A549 (cell line): ENCODE measurements at regions not wholly inside any gene's neighbourhood (a gene's known extent, or its start where the extent isn't known, plus 50 kb on each side); places are given as distances from the start of the nearest gene placed in this dataset.

Source experiments
- ATAC-seq, 2 experiments: fragments of 200-7000 bp in 1 of 2; fragments of >200 bp in 1 of 2; cut with Nextera tagmentation in 1 of 2; cut with Tn5 transposase in 1 of 2; 3 replicates each; pipeline versions ENCODE4 v1.8.0 to v1.9.1; 2018 to 2020; ENCODE audit warnings: mild to moderate bottlenecking in 1 of 2, moderate library complexity in 1 of 2
- CTCF ChIA-PET: fragments of 300-600 bp; sonication (Branson Sonifier 250); formaldehyde crosslinking; extraction: SDS; loops from one replicate; lab custom pipeline; 2021; ENCODE audit warnings: antibody characterized with exemption, inconsistent platforms; lab: Yijun Ruan, JAX
- POLR2A ChIA-PET: fragments of 350-600 bp; formaldehyde crosslinking; extraction: SDS; loops from one replicate; lab custom pipeline; 2021; ENCODE audit warnings: antibody characterized with exemption, inconsistent platforms; lab: Yijun Ruan, JAX
- DNase-seq, 2 experiments: peaks; one replicate each; pipeline versions ENCODE4 v3.0.0 to v3.0.0-alpha.2; 2011 to 2016; ENCODE audit warnings: low read depth in 1 of 2, low spot score in 1 of 2
- FAIRE-seq: peaks from 2 replicates; lab custom pipeline; 2011; peaks lifted over from hg19 to GRCh38; lab: Jason Lieb, UNC
- H3K27ac ChIP-seq, 2 experiments: fragments of >200 bp; sonication (Bioruptor Twin); formaldehyde crosslinking; 3 replicates each; pipeline ENCODE4 v1.5.1; 2016 to 2017
- H3K4me1 ChIP-seq: fragments of >200 bp; sonication (Bioruptor Twin); formaldehyde crosslinking; 3 replicates; pipeline ENCODE4 v1.6.1; 2016
- H3K4me2 ChIP-seq: fragments of >200 bp; sonication (Bioruptor Twin); formaldehyde crosslinking; 3 replicates; pipeline ENCODE4 v1.6.1; 2016
- H3K4me3 ChIP-seq: fragments of >200 bp; sonication (Bioruptor Twin); formaldehyde crosslinking; 3 replicates; pipeline ENCODE4 v1.5.1; 2016
- H3K9me3 ChIP-seq: fragments of >200 bp; sonication (Bioruptor Twin); formaldehyde crosslinking; 3 replicates; pipeline ENCODE4 v1.6.1; 2016
- BHLHE40 ChIP-seq: IDR thresholded peaks from 2 replicates; pipeline ENCODE4 v1.6.1; 2012; ENCODE audit warnings: low read depth, low read length, inconsistent platforms
- CBX8 ChIP-seq: fragments of 200-600 bp; sonication (generic); IDR thresholded peaks from 2 replicates; pipeline ENCODE4 v1.6.1; 2016
- CEBPB ChIP-seq, 2 experiments: fragments of >200 bp in 1 of 2; sonication (Bioruptor Twin) in 1 of 2; formaldehyde crosslinking in 1 of 2; IDR thresholded peaks; 2 replicates each; pipeline ENCODE4 v1.6.1; 2012 to 2016
- CHD2 ChIP-seq: fragments of 150-350 bp; IDR thresholded peaks from 2 replicates; pipeline ENCODE4 v1.6.1; 2014; ENCODE audit warnings: low read length; ENCODE audit not compliant: partially characterized antibody
- CTCF ChIP-seq: fragments of >200 bp; sonication (Bioruptor Twin); formaldehyde crosslinking; IDR thresholded peaks from 3 replicates; pipeline ENCODE4 v1.5.1; 2016
- FOSB ChIP-seq: fragments of 250-450 bp; sonication (Bioruptor Pico); IDR thresholded peaks from 2 replicates; pipeline ENCODE4 v1.5.0; 2020; ENCODE audit warnings: mild to moderate bottlenecking, moderate library complexity
- FOSL2 ChIP-seq, 2 experiments: fragments of 450-650 bp in 1 of 2; fragments of >200 bp in 1 of 2; sonication (Bioruptor Twin) in 1 of 2; formaldehyde crosslinking; IDR thresholded peaks; 2 replicates each; pipeline versions ENCODE4 v1.5.0 to v1.6.1; 2016 to 2020; ENCODE audit warnings: mild to moderate bottlenecking in 1 of 2, moderate library complexity in 1 of 2
- FOXS1 ChIP-seq: fragments of 250-450 bp; sonication (Bioruptor Pico); IDR thresholded peaks from 2 replicates; pipeline ENCODE4 v1.5.0; 2020; ENCODE audit warnings: mild to moderate bottlenecking, moderate library complexity
- HDAC2 ChIP-seq: fragments of 200-600 bp; sonication (generic); IDR thresholded peaks from 2 replicates; pipeline ENCODE4 v1.6.1; 2016
- HEYL ChIP-seq: fragments of 250-450 bp; sonication (Bioruptor Pico); IDR thresholded peaks from 2 replicates; pipeline ENCODE4 v1.8.0; 2021; ENCODE audit warnings: mild to moderate bottlenecking, moderate library complexity
- HOXA7 ChIP-seq: fragments of 250-450 bp; sonication (Bioruptor Pico); IDR thresholded peaks from 2 replicates; pipeline ENCODE4 v1.5.0; 2020; ENCODE audit warnings: mild to moderate bottlenecking, moderate library complexity
- HOXB13 ChIP-seq: fragments of 250-450 bp; sonication (Bioruptor Pico); IDR thresholded peaks from 2 replicates; pipeline ENCODE4 v1.5.0; 2020; ENCODE audit warnings: low read depth, mild to moderate bottlenecking, moderate library complexity
- HOXB5 ChIP-seq: fragments of 250-450 bp; sonication (Bioruptor Pico); IDR thresholded peaks from 2 replicates; pipeline ENCODE4 v1.5.0; 2020; ENCODE audit warnings: mild to moderate bottlenecking, moderate library complexity
- JUN ChIP-seq, 2 experiments: fragments of >200 bp; sonication (Bioruptor Twin); formaldehyde crosslinking; IDR thresholded peaks; 2 replicates in 1 of 2; 3 replicates in 1 of 2; pipeline ENCODE4 v1.6.1; 2016 to 2017
- JUNB ChIP-seq: fragments of >200 bp; sonication (Bioruptor Twin); formaldehyde crosslinking; IDR thresholded peaks from 2 replicates; pipeline ENCODE4 v1.6.1; 2016
- KDM1A ChIP-seq: fragments of 200-600 bp; sonication (generic); IDR thresholded peaks from 2 replicates; pipeline ENCODE4 v1.6.1; 2016; ENCODE audit warnings: low read depth, mild to moderate bottlenecking
- KDM5A ChIP-seq: fragments of 200-600 bp; sonication (generic); IDR thresholded peaks from 2 replicates; pipeline ENCODE4 v1.6.1; 2016; ENCODE audit warnings: antibody characterized with exemption, mild to moderate bottlenecking
- NPAS2 ChIP-seq: fragments of 250-450 bp; sonication (Bioruptor Pico); IDR thresholded peaks from 2 replicates; pipeline ENCODE4 v1.8.0; 2022; ENCODE audit warnings: mild to moderate bottlenecking, moderate library complexity, borderline replicate concordance
- NR3C1 ChIP-seq: fragments of >200 bp; sonication (Bioruptor Twin); formaldehyde crosslinking; IDR thresholded peaks from 3 replicates; pipeline ENCODE4 v1.6.1; 2017
- POLR2AphosphoS2 ChIP-seq: conservative IDR thresholded peaks from 2 replicates; pipeline ENCODE4 v1.6.1; 2012; ENCODE audit warnings: low read length, improper control_type of control experiment, inconsistent platforms
- RAD21 ChIP-seq, 2 experiments: fragments of >200 bp in 1 of 2; sonication (Bioruptor Twin) in 1 of 2; formaldehyde crosslinking in 1 of 2; IDR thresholded peaks in 1 of 2; conservative IDR thresholded peaks in 1 of 2; 2 replicates in 1 of 2; 3 replicates in 1 of 2; pipeline ENCODE4 v1.6.1; 2012 to 2018; ENCODE audit warnings: inconsistent platforms in 1 of 2
- RCOR1 ChIP-seq: fragments of 150-350 bp; IDR thresholded peaks from 2 replicates; pipeline ENCODE4 v1.6.1; 2014; ENCODE audit warnings: antibody characterized with exemption, low read length, low read depth
- REST ChIP-seq: fragments of 200-600 bp; sonication (generic); IDR thresholded peaks from 2 replicates; pipeline ENCODE4 v1.6.1; 2016; ENCODE audit warnings: antibody characterized with exemption, mild to moderate bottlenecking, moderate library complexity
- ZNF302 ChIP-seq: fragments of 250-450 bp; sonication (Bioruptor Pico); IDR thresholded peaks from 2 replicates; pipeline ENCODE4 v1.9.0; 2021; ENCODE audit warnings: inconsistent platforms, mild to moderate bottlenecking, moderate library complexity
- WGBS: methylation state at CpG from one replicate; pipeline ENCODE4 v1.1.6; 2017; ENCODE audit errors: missing lambda C conversion rate; 5-methylcytosine and 5-hydroxymethylcytosine counted together
- TF ChIP-seq, protein P1 (sequence below): IDR thresholded peaks from 2 replicates; pipeline ENCODE4 v1.6.1; 2012

DNA sequence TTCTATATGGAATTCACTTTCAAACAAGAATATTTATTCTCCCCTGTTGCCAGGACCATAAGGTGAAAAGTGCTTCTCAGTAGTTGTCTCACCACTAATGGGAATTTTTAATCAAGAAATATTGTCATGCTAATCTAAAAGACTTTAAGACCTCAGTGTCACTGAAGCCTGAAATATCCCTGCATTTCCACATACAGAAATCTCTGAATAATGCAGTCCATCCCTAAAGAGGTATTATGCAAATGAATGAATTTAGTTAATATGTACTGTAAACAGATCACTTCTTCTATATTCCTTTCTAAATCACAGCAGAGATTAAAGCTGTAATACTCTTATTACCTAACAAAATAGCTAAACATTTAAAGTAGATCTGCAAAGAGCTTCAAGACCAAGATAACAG is 531.1 kb upstream of the CDH6 start:
- H3K9me3 ChIP-seq, result peaks cover 3% of the 10 kb centered on the region; the same call in 1 of the 3 replicates
- no peak overlapping the region for H3K4me3 ChIP-seq
- no peaks in the 10 kb centered on the region for H3K4me1 ChIP-seq
- ATAC-seq (no peak), FAIRE-seq (no peak), DNase-seq (no peak)
- no peak for TF ChIP-seq KDM5A
- TF ChIP-seq JUNB, result no peak
- no peak for TF ChIP-seq FOSL2 (IDR thresholded peaks at IDR 0.05)
- no peak for TF ChIP-seq FOSL2 (CRISPR knock-in tag; IDR thresholded peaks at IDR 0.05)
- TF ChIP-seq CHD2, result no peak
- TF ChIP-seq HOXB5 (CRISPR knock-in tag), result no peak
- TF ChIP-seq CTCF, result no peak
- no peak for TF ChIP-seq RAD21 (conservative IDR thresholded peaks at IDR 0.05 in 1 of 2, IDR thresholded peaks at IDR 0.05 in 1 of 2)
- TF ChIP-seq HEYL, result no peak
- TF ChIP-seq BHLHE40, result no peak
- TF ChIP-seq HOXA7, result no peak
- TF ChIP-seq NPAS2, result no peak
- TF ChIP-seq RCOR1, result no peak
- no peak for TF ChIP-seq CEBPB (IDR thresholded peaks at IDR 0.05)
- no peak for TF ChIP-seq NR3C1
- no peak for TF ChIP-seq HDAC2
- TF ChIP-seq REST, result no peak
- TF ChIP-seq CBX8, result no peak
- no peak overlapping the region for H3K27ac ChIP-seq
- ChIA-PET POLR2A (no interaction called here), CTCF (no interaction called here)
- no peak overlapping the region for H3K4me2 ChIP-seq

GRCh38 chr5:30661730-30662129 is 531.8 kb upstream of the CDH6 start:
- FAIRE-seq (no peak), DNase-seq (no peak), ATAC-seq (no peak)
- WGBS, result 9% methylated on average over 3 of the region's 3 CpGs
- Histone ChIP-seq H3K4me2 (no peak overlapping the region), H3K27ac (no peak overlapping the region), H3K4me1 (no peaks in the 10 kb centered on the region), H3K4me3 (no peak overlapping the region), H3K9me3 (peaks cover 3% of the 10 kb centered on the region; the same call in 1 of the 3 replicates)
- ChIA-PET POLR2A (no interaction called here), CTCF (no interaction called here)
- TF ChIP-seq ZNF302, result no peak
- TF ChIP-seq JUN (IDR thresholded peaks at IDR 0.05), result no peak
- no peak for TF ChIP-seq HDAC2
- no peak for TF ChIP-seq FOSB (CRISPR knock-in tag)
- TF ChIP-seq, protein P1, sequence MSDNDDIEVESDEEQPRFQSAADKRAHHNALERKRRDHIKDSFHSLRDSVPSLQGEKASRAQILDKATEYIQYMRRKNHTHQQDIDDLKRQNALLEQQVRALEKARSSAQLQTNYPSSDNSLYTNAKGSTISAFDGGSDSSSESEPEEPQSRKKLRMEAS, result no peak
- no peak for TF ChIP-seq RCOR1
- no peak for TF ChIP-seq REST
- TF ChIP-seq HOXA7, result no peak
- TF ChIP-seq JUNB, result no peak
- TF ChIP-seq KDM1A, result no peak
- no peak for TF ChIP-seq HOXB13 (CRISPR knock-in tag)
- TF ChIP-seq POLR2AphosphoS2, result no peak
- no peak for TF ChIP-seq FOXS1 (CRISPR knock-in tag)
